GM12874 (cell line): ENCODE measurements at regions not wholly inside any gene's neighbourhood (a gene's known extent, or its start where the extent isn't known, plus 50 kb on each side); places are given as distances from the start of the nearest gene placed in this dataset.

ENCODE experiments used
- CTCF ChIP-seq: IDR thresholded peaks from 2 replicates; pipeline ENCODE4 v1.5.1; 2011; ENCODE audit warnings: low read depth, mild to moderate bottlenecking, control low read depth, low read length, moderate library complexity; ENCODE audit not compliant: insufficient read depth

GRCh38 chr14:55955175-55955574 lies 163.0 kb upstream of the PELI2 start:
- TF ChIP-seq CTCF, result no peak

GRCh38 chr14:55957950-55958349 lies 160.3 kb upstream of the PELI2 start:
- no peak for TF ChIP-seq CTCF

- TF ChIP-seq CTCF, result no peak
Measured at GRCh38 chr14:55963295-55963694, 154.9 kb upstream of the PELI2 start.

GRCh38 chr14:55964091-55964490 lies 154.1 kb upstream of the PELI2 start:
- no peak for TF ChIP-seq CTCF

- TF ChIP-seq CTCF, result no peak
Measured at GRCh38 chr14:55964821-55965220, 153.4 kb upstream of the PELI2 start.

GRCh38 chr14:55965851-55966250 lies 152.4 kb upstream of the PELI2 start:
- no peak for TF ChIP-seq CTCF

- TF ChIP-seq CTCF, result no peak
Measured at GRCh38 chr14:55968741-55969140, 149.5 kb upstream of the PELI2 start.
